Upper lobe of left lung (tissue), 6 donors: ENCODE measurements at regions not wholly inside any gene's neighbourhood (a gene's known extent, or its start where the extent isn't known, plus 50 kb on each side); places are given as distances from the start of the nearest gene placed in this dataset.

Experiments used
- ATAC-seq, 2 donors: fragments of 200-7000 bp; cut with Tn5 transposase; one replicate each; pipeline ENCODE4 v1.9.1; 2022; ENCODE audit warnings: mild to moderate bottlenecking in 2 of 2, moderate library complexity in 2 of 2; ENCODE audit not compliant: low FRiP score in 2 of 2
- DNase-seq, 2 donors: peaks; one replicate each; pipeline ENCODE4 v3.0.0-alpha.2; 2019 to 2020
- H3K27ac ChIP-seq, 4 donors: fragments of 200-600 bp; sonication (generic); one replicate each; pipeline ENCODE4 v1.5.1; 2016 to 2019
- H3K27me3 ChIP-seq, 4 donors: fragments of 200-600 bp; sonication (generic); one replicate each; pipeline ENCODE4 v1.5.1; 2017 to 2019
- H3K36me3 ChIP-seq, 4 donors: fragments of 200-600 bp; sonication (generic); one replicate each; pipeline ENCODE4 v1.5.1; 2016 to 2019
- H3K4me1 ChIP-seq, 4 donors: fragments of 200-600 bp; sonication (generic); one replicate each; pipeline ENCODE4 v1.5.1; 2018 to 2019
- H3K4me3 ChIP-seq, 4 donors: fragments of 200-600 bp; sonication (generic); one replicate each; pipeline ENCODE4 v1.5.1; 2017 to 2019; ENCODE audit warnings: mild to moderate bottlenecking in 2 of 4, moderate library complexity in 1 of 4
- H3K9me3 ChIP-seq, 4 donors: fragments of 200-600 bp; sonication (generic); one replicate each; pipeline ENCODE4 v1.5.1; 2018 to 2019
- CTCF ChIP-seq, 6 experiments: fragments of 450-650 bp in 4 of 6; fragments of 200-600 bp in 2 of 6; sonication (generic) in 2 of 6; IDR thresholded peaks; one replicate each; pipeline ENCODE4 v1.5.1; 2016 to 2019; ENCODE audit warnings: antibody characterized with exemption in 6 of 6
- EP300 ChIP-seq, 4 donors: sonication (generic); formaldehyde crosslinking; IDR thresholded peaks; one replicate each; pipeline ENCODE4 v1.5.1; 2017; ENCODE audit warnings: antibody characterized with exemption in 4 of 4, control low read depth in 2 of 4
- POLR2A ChIP-seq, 4 donors: fragments of 450-650 bp; IDR thresholded peaks; one replicate each; pipeline ENCODE4 v1.5.1; 2016 to 2017; ENCODE audit warnings: antibody characterized with exemption in 4 of 4, mild to moderate bottlenecking in 2 of 4
- POLR2AphosphoS5 ChIP-seq, 2 donors: sonication (generic); formaldehyde crosslinking; IDR thresholded peaks; one replicate each; pipeline ENCODE4 v1.5.1; 2017; ENCODE audit warnings: antibody characterized with exemption in 2 of 2
- WGBS, 2 donors: methylation state at CpG; one replicate each; pipeline ENCODE4 v1.1.5; 2017 to 2018; 5-methylcytosine and 5-hydroxymethylcytosine counted together
- donor health status: DM: no; HTN: no; CAD: no; lungs with moderate emphysema.
- donor health status: DM: no; HTN: yes; CAD: no; lungs with severe emphysema.

- 79 to 85% methylated on average over 15 to 18 of the region's 18 CpGs for WGBS, 2 donors
- peak in 1 of 2 donors; percentile 27 for DNase-seq
- no peak overlapping the region for H3K27ac ChIP-seq
Observed at GRCh38 chr1:5594056-5594956, 397.9 kb downstream of the NPHP4 start.

GRCh38 chr1:5590717-5591116 lies 401.5 kb downstream of the NPHP4 start:
- Histone ChIP-seq H3K4me3 (no peak overlapping the region), H3K27me3 (no peaks in the 10 kb centered on the region), H3K4me1 (no peaks in the 10 kb centered on the region), H3K9me3 (peaks cover 8 to 12% (median 9%) of the 10 kb centered on the region in 4 donors), H3K27ac (no peak overlapping the region), H3K36me3 (no peaks in the 10 kb centered on the region)
- ATAC-seq (no peak), DNase-seq (no peak)
- WGBS, 2 donors: 88 to 91% methylated on average over 1 of the region's 1 CpG
- TF ChIP-seq POLR2A (IDR thresholded peaks at IDR 0.05) (no peak), EP300 (IDR thresholded peaks at IDR 0.05) (no peak), CTCF (IDR thresholded peaks at IDR 0.05) (no peak)

More at GRCh38 chr1:5594056-5594956, 397.9 kb downstream of the NPHP4 start:
- ATAC-seq: no peak
- peaks cover 0 to 17% (median 5%) of the 10 kb centered on the region in 4 donors for H3K4me1 ChIP-seq
- no peaks in the 10 kb centered on the region for H3K36me3 ChIP-seq
- no peak overlapping the region for H3K4me3 ChIP-seq
- TF ChIP-seq EP300 (IDR thresholded peaks at IDR 0.05) (no peak), CTCF (IDR thresholded peaks at IDR 0.05) (no peak), POLR2AphosphoS5 (IDR thresholded peaks at IDR 0.05) (no peak), POLR2A (IDR thresholded peaks at IDR 0.05) (no peak)
- no peaks in the 10 kb centered on the region for H3K27me3 ChIP-seq
- peaks cover 8 to 12% (median 9%) of the 10 kb centered on the region in 4 donors for H3K9me3 ChIP-seq

- H3K27ac ChIP-seq: no peak overlapping the region
- ATAC-seq (no peak), DNase-seq (no peak)
- no peak overlapping the region for H3K4me3 ChIP-seq
- H3K4me1 ChIP-seq: no peaks in the 10 kb centered on the region
- H3K27me3 ChIP-seq: no peaks in the 10 kb centered on the region
- WGBS, 2 donors: 76 to 89% methylated on average over 4 of the region's 4 CpGs
- H3K9me3 ChIP-seq: peaks cover 8 to 12% (median 9%) of the 10 kb centered on the region in 4 donors
- H3K36me3 ChIP-seq: no peaks in the 10 kb centered on the region
- no peak for TF ChIP-seq CTCF (IDR thresholded peaks at IDR 0.05)
- no peak for TF ChIP-seq POLR2A (IDR thresholded peaks at IDR 0.05)
- no peak for TF ChIP-seq POLR2AphosphoS5 (IDR thresholded peaks at IDR 0.05)
- no peak for TF ChIP-seq EP300 (IDR thresholded peaks at IDR 0.05)
Observed at GRCh38 chr1:5586629-5587028, 405.6 kb downstream of the NPHP4 start.

- no peak overlapping the region for H3K27ac ChIP-seq
- 80 to 81% methylated on average over 9 of the region's 9 CpGs for WGBS, 2 donors
- H3K36me3 ChIP-seq: no peaks in the 10 kb centered on the region
- no peaks in the 10 kb centered on the region for H3K4me1 ChIP-seq
- no peak for TF ChIP-seq POLR2A (IDR thresholded peaks at IDR 0.05)
- no peak for TF ChIP-seq EP300 (IDR thresholded peaks at IDR 0.05)
- no peak for TF ChIP-seq POLR2AphosphoS5 (IDR thresholded peaks at IDR 0.05)
- TF ChIP-seq CTCF (IDR thresholded peaks at IDR 0.05): no peak
- no peak for ATAC-seq
- no peaks in the 10 kb centered on the region for H3K27me3 ChIP-seq
- DNase-seq: no peak
- H3K9me3 ChIP-seq: peaks cover 0 to 2% (median 0%) of the 10 kb centered on the region in 4 donors
- no peak overlapping the region for H3K4me3 ChIP-seq
Observed at GRCh38 chr1:5585256-5585655, 407.0 kb downstream of the NPHP4 start.
